ENCODE measurements at regions not wholly inside any gene's neighbourhood (a gene's known extent, or its start where the extent isn't known, plus 50 kb on each side); places are given as distances from the start of the nearest gene placed in this dataset.

GRCh38 chr2:189304360-189304759, 124.8 kb upstream of the COL5A2 start:
- TF ChIP-seq GATA3 (IDR thresholded peaks at IDR 0.05; ENCODE audit: low read depth, low read length) (no peak), GATA2 (IDR thresholded peaks at IDR 0.05; ENCODE audit: low read depth, low read length) (no peak)
